T-helper 1 cell treated with Interleukin-12 subunit alpha and Interleukin-12 subunit beta and Interleukin-4 antibody, amounts not matched to agents 30 μg/mL and 1 μg/mL, for 36 hours (primary cell): ENCODE measurements at regions not wholly inside any gene's neighbourhood (a gene's known extent, or its start where the extent isn't known, plus 50 kb on each side); places are given as distances from the start of the nearest gene placed in this dataset.
"Not testable (repeated sequence)": the region's sequence is repeated elsewhere in the genome, so short reads cannot be mapped to it uniquely, and the experiment has no call there.

Experiments used
- H3K27ac Mint-ChIP-seq: one replicate; pipeline ENCODE4 v1.8.0; 2021; ENCODE audit warnings: mild to moderate bottlenecking, mixed read lengths
- H3K27me3 Mint-ChIP-seq: one replicate; pipeline ENCODE4 v1.8.0; 2021; ENCODE audit warnings: low read depth, mixed read lengths
- H3K36me3 Mint-ChIP-seq: one replicate; pipeline ENCODE4 v1.8.0; 2021; ENCODE audit warnings: low read depth, mixed read lengths
- H3K4me1 Mint-ChIP-seq: one replicate; pipeline ENCODE4 v1.8.0; 2021; ENCODE audit warnings: low read depth, mixed read lengths
- H3K4me3 Mint-ChIP-seq: one replicate; pipeline ENCODE4 v1.8.0; 2021; ENCODE audit warnings: mild to moderate bottlenecking, moderate library complexity, mixed read lengths
- H3K9me3 Mint-ChIP-seq: one replicate; pipeline ENCODE4 v1.8.0; 2021; ENCODE audit warnings: mixed read lengths

GRCh38 chr6:25124216-25124715, 154.9 kb upstream of the CARMIL1 start:
- H3K4me1 Mint-ChIP-seq: peaks cover 48% of the 10 kb centered on the region
- H3K36me3 Mint-ChIP-seq: peaks cover 56% of the 10 kb centered on the region
- H3K9me3 Mint-ChIP-seq: no peaks in the 10 kb centered on the region
- no peak overlapping the region for H3K4me3 Mint-ChIP-seq
- no peaks in the 10 kb centered on the region for H3K27me3 Mint-ChIP-seq
- H3K27ac Mint-ChIP-seq: no peak overlapping the region

GRCh38 chr6:25125736-25126135, 153.4 kb upstream of the CARMIL1 start:
- H3K4me1 Mint-ChIP-seq: peaks cover 50% of the 10 kb centered on the region
- H3K27ac Mint-ChIP-seq: peak overlapping the region; percentile 47
- H3K27me3 Mint-ChIP-seq: no peaks in the 10 kb centered on the region
- peaks cover 62% of the 10 kb centered on the region for H3K36me3 Mint-ChIP-seq
- no peaks in the 10 kb centered on the region for H3K9me3 Mint-ChIP-seq
- H3K4me3 Mint-ChIP-seq: no peak overlapping the region

GRCh38 chr6:25127076-25127837, 151.9 kb upstream of the CARMIL1 start:
- H3K9me3 Mint-ChIP-seq: peaks cover under 1% of the 10 kb centered on the region
- H3K4me3 Mint-ChIP-seq: peak overlapping the region; percentile 25
- peak overlapping the region; percentile 28 for H3K27ac Mint-ChIP-seq
- peaks cover 66% of the 10 kb centered on the region for H3K36me3 Mint-ChIP-seq
- H3K27me3 Mint-ChIP-seq: no peaks in the 10 kb centered on the region
- peaks cover 52% of the 10 kb centered on the region for H3K4me1 Mint-ChIP-seq

GRCh38 chr6:25130518-25130917, 148.7 kb upstream of the CARMIL1 start:
- Mint-ChIP-seq H3K4me1 (peaks cover 42% of the 10 kb centered on the region), H3K9me3 (peaks cover 14% of the 10 kb centered on the region), H3K36me3 (peaks cover 69% of the 10 kb centered on the region), H3K27ac (peak overlapping the region; percentile 49), H3K27me3 (no peaks in the 10 kb centered on the region), H3K4me3 (peak overlapping the region; percentile 48)

GRCh38 chr6:25132934-25133333, 146.2 kb upstream of the CARMIL1 start:
- Mint-ChIP-seq H3K4me3 (peak overlapping the region; percentile 68), H3K4me1 (peaks cover 42% of the 10 kb centered on the region), H3K27me3 (no peaks in the 10 kb centered on the region), H3K9me3 (peaks cover 14% of the 10 kb centered on the region), H3K27ac (peak overlapping the region; percentile 64), H3K36me3 (peaks cover 73% of the 10 kb centered on the region)

- H3K9me3 Mint-ChIP-seq: peaks cover 14% of the 10 kb centered on the region
- no peak overlapping the region for H3K27ac Mint-ChIP-seq
- peaks cover 70% of the 10 kb centered on the region for H3K36me3 Mint-ChIP-seq
- H3K27me3 Mint-ChIP-seq: no peaks in the 10 kb centered on the region
- H3K4me3 Mint-ChIP-seq: peak overlapping the region; percentile 43
- peaks cover 44% of the 10 kb centered on the region for H3K4me1 Mint-ChIP-seq
These were observed 145.6 kb upstream of the CARMIL1 start for GRCh38 chr6:25133568-25133967.

- Mint-ChIP-seq H3K36me3 (peaks cover 45% of the 10 kb centered on the region), H3K4me1 (peaks cover 30% of the 10 kb centered on the region), H3K4me3 (peak overlapping the region; percentile 98), H3K27me3 (no peaks in the 10 kb centered on the region), H3K9me3 (peaks cover 14% of the 10 kb centered on the region), H3K27ac (peak overlapping the region; percentile 99)
These were observed 142.3 kb upstream of the CARMIL1 start for GRCh38 chr6:25136854-25137253.

GRCh38 chr6:25137480-25137879, 141.7 kb upstream of the CARMIL1 start:
- Mint-ChIP-seq H3K9me3 (peaks cover 11% of the 10 kb centered on the region), H3K27me3 (no peaks in the 10 kb centered on the region), H3K36me3 (peaks cover 40% of the 10 kb centered on the region), H3K4me1 (peaks cover 33% of the 10 kb centered on the region), H3K4me3 (peak overlapping the region; percentile 98), H3K27ac (peak overlapping the region; percentile 99)

GRCh38 chr6:25137916-25138232, 141.3 kb upstream of the CARMIL1 start:
- Mint-ChIP-seq H3K27ac (peak overlapping the region; percentile 99), H3K4me1 (peaks cover 35% of the 10 kb centered on the region), H3K27me3 (no peaks in the 10 kb centered on the region), H3K4me3 (peak overlapping the region; percentile 98), H3K36me3 (peaks cover 39% of the 10 kb centered on the region), H3K9me3 (peaks cover 7% of the 10 kb centered on the region)

- H3K4me3 Mint-ChIP-seq: peak overlapping the region; percentile 98
- H3K9me3 Mint-ChIP-seq: peaks cover 2% of the 10 kb centered on the region
- peaks cover 35% of the 10 kb centered on the region for H3K4me1 Mint-ChIP-seq
- H3K27me3 Mint-ChIP-seq: no peaks in the 10 kb centered on the region
- peak overlapping the region; percentile 99 for H3K27ac Mint-ChIP-seq
- peaks cover 36% of the 10 kb centered on the region for H3K36me3 Mint-ChIP-seq
These were observed 140.8 kb upstream of the CARMIL1 start for GRCh38 chr6:25138233-25138933.

GRCh38 chr6:25138934-25139415, 140.2 kb upstream of the CARMIL1 start:
- Mint-ChIP-seq H3K9me3 (no peaks in the 10 kb centered on the region), H3K4me1 (peaks cover 39% of the 10 kb centered on the region), H3K27ac (peak overlapping the region; percentile 99), H3K27me3 (no peaks in the 10 kb centered on the region), H3K4me3 (peak overlapping the region; percentile 98), H3K36me3 (peaks cover 32% of the 10 kb centered on the region)

GRCh38 chr6:25139608-25140007, 139.6 kb upstream of the CARMIL1 start:
- H3K27me3 Mint-ChIP-seq, H3K9me3 Mint-ChIP-seq: not testable (repeated sequence)
- H3K4me1 Mint-ChIP-seq: peaks cover 41% of the 10 kb centered on the region
- H3K36me3 Mint-ChIP-seq: peaks cover 29% of the 10 kb centered on the region
- H3K27ac Mint-ChIP-seq: peak overlapping the region; percentile 99
- peak overlapping the region; percentile 98 for H3K4me3 Mint-ChIP-seq

GRCh38 chr6:25142506-25142905, 136.7 kb upstream of the CARMIL1 start:
- Mint-ChIP-seq H3K27me3 (no peaks in the 10 kb centered on the region), H3K4me3 (peak overlapping the region; percentile 54), H3K9me3 (no peaks in the 10 kb centered on the region), H3K36me3 (peaks cover 14% of the 10 kb centered on the region), H3K27ac (peak overlapping the region; percentile 80), H3K4me1 (peaks cover 48% of the 10 kb centered on the region)

GRCh38 chr6:25144919-25145318, 134.3 kb upstream of the CARMIL1 start:
- H3K27me3 Mint-ChIP-seq: no peaks in the 10 kb centered on the region
- peak overlapping the region; percentile 53 for H3K27ac Mint-ChIP-seq
- peaks cover 29% of the 10 kb centered on the region for H3K36me3 Mint-ChIP-seq
- peaks cover 58% of the 10 kb centered on the region for H3K4me1 Mint-ChIP-seq
- H3K4me3 Mint-ChIP-seq: no peak overlapping the region
- H3K9me3 Mint-ChIP-seq: peaks cover 19% of the 10 kb centered on the region

- Mint-ChIP-seq H3K9me3 (peaks cover 26% of the 10 kb centered on the region), H3K4me1 (peaks cover 60% of the 10 kb centered on the region), H3K36me3 (peaks cover 37% of the 10 kb centered on the region), H3K27me3 (no peaks in the 10 kb centered on the region), H3K4me3 (peak overlapping the region; percentile 35), H3K27ac (peak overlapping the region; percentile 53)
These were observed 132.0 kb upstream of the CARMIL1 start for GRCh38 chr6:25147223-25147622.
